CD14-positive monocyte (primary cell): ENCODE measurements at regions not wholly inside any gene's neighbourhood (a gene's known extent, or its start where the extent isn't known, plus 50 kb on each side); places are given as distances from the start of the nearest gene placed in this dataset.

Experiments used
- DNase-seq, 3 donors: peaks; one replicate each; pipeline ENCODE4 v3.0.0-alpha.2; 2011 to 2022
- H2AFZ ChIP-seq: 2 replicates; pipeline ENCODE4 v1.6.0; 2012; ENCODE audit warnings: mild to moderate bottlenecking, low read depth, low read length, inconsistent platforms; ENCODE audit not compliant: insufficient read depth, poor library complexity, severe bottlenecking
- H3K27ac ChIP-seq, 2 donors: 1 replicate in 1 of 2; 2 replicates in 1 of 2; pipeline ENCODE4 v1.5.1; 2012 to 2013; ENCODE audit warnings: low read length in 2 of 2, control low read depth in 1 of 2, inconsistent platforms in 1 of 2, low read depth in 1 of 2, mild to moderate bottlenecking in 1 of 2
- H3K27me3 ChIP-seq, 2 donors: one replicate each; pipeline versions ENCODE4 v1.6.0 to v1.6.1; 2011 to 2013; ENCODE audit warnings: low read length in 2 of 2; ENCODE audit not compliant: control insufficient read depth in 2 of 2, insufficient read depth in 2 of 2
- H3K36me3 ChIP-seq, 2 donors: replicated peaks in 1 of 2; 1 replicate in 1 of 2; 2 replicates in 1 of 2; pipeline versions ENCODE4 v1.5.1 to v1.6.1; 2012 to 2013; ENCODE audit warnings: low read length in 2 of 2, control low read depth in 1 of 2, inconsistent platforms in 1 of 2, mild to moderate bottlenecking in 1 of 2; ENCODE audit not compliant: insufficient read depth in 2 of 2, control insufficient read depth in 1 of 2
- H3K4me1 ChIP-seq, 2 donors: 1 replicate in 1 of 2; 2 replicates in 1 of 2; pipeline versions ENCODE4 v1.5.1 to v1.6.1; 2012 to 2013; ENCODE audit warnings: low read length in 2 of 2, control low read depth in 1 of 2, inconsistent platforms in 1 of 2, mild to moderate bottlenecking in 1 of 2, moderate library complexity in 1 of 2; ENCODE audit not compliant: insufficient read depth in 2 of 2, control insufficient read depth in 1 of 2
- H3K4me2 ChIP-seq: replicated peaks from 2 replicates; pipeline ENCODE3; 2012; ENCODE audit warnings: low read length, moderate library complexity, mild to moderate bottlenecking; ENCODE audit not compliant: poor library complexity, severe bottlenecking; ENCODE audit errors: extremely low read depth
- H3K4me3 ChIP-seq, 3 experiments: fragments of 200-600 bp in 1 of 3; sonication (generic) in 1 of 3; replicated peaks in 1 of 3; 1 replicate in 2 of 3; 2 replicates in 1 of 3; pipeline ENCODE4 v1.5.1; 2011 to 2013; ENCODE audit warnings: low read length in 3 of 3, mild to moderate bottlenecking in 3 of 3, control low read depth in 2 of 3, low read depth in 2 of 3, inconsistent platforms in 1 of 3, moderate library complexity in 1 of 3
- H3K79me2 ChIP-seq: 2 replicates; pipeline ENCODE4 v1.6.0; 2012; ENCODE audit warnings: mild to moderate bottlenecking, control low read depth, inconsistent platforms, low read length, moderate library complexity; ENCODE audit not compliant: insufficient read depth
- H3K9ac ChIP-seq: 2 replicates; pipeline ENCODE4 v1.6.0; 2017; ENCODE audit warnings: low read length, mild to moderate bottlenecking; ENCODE audit not compliant: insufficient read depth, poor library complexity, severe bottlenecking
- H3K9me3 ChIP-seq, 2 donors: replicated peaks in 1 of 2; 1 replicate in 1 of 2; 2 replicates in 1 of 2; pipeline versions ENCODE4 v1.5.1 to v1.6.1; 2012 to 2013; ENCODE audit warnings: low read length in 2 of 2, control low read depth in 1 of 2; ENCODE audit not compliant: control insufficient read depth in 1 of 2, insufficient read depth in 1 of 2
- H4K20me1 ChIP-seq: 2 replicates; pipeline ENCODE4 v1.6.0; 2012; ENCODE audit warnings: mild to moderate bottlenecking, low read length, control low read depth, moderate library complexity; ENCODE audit not compliant: insufficient read depth
- H3K27ac Mint-ChIP-seq, 7 donors: one replicate each; pipeline ENCODE4 v1.8.0; 2020; ENCODE audit warnings: mild to moderate bottlenecking in 7 of 7, mixed read lengths in 7 of 7, moderate library complexity in 6 of 7, inconsistent platforms in 2 of 7
- H3K27me3 Mint-ChIP-seq, 3 donors: one replicate each; pipeline ENCODE4 v1.8.0; 2021 to 2022; ENCODE audit warnings: low read depth in 3 of 3, mild to moderate bottlenecking in 3 of 3, mixed read lengths in 3 of 3, moderate library complexity in 3 of 3, inconsistent platforms in 1 of 3
- H3K36me3 Mint-ChIP-seq, 2 donors: one replicate each; pipeline ENCODE4 v1.8.0; 2020; ENCODE audit warnings: mixed read lengths in 2 of 2, inconsistent platforms in 1 of 2, mild to moderate bottlenecking in 1 of 2
- H3K4me1 Mint-ChIP-seq: one replicate; pipeline ENCODE4 v1.8.0; 2020; ENCODE audit warnings: mild to moderate bottlenecking, mixed read lengths
- H3K4me3 Mint-ChIP-seq, 2 donors: one replicate each; pipeline ENCODE4 v1.8.0; 2020; ENCODE audit warnings: mild to moderate bottlenecking in 2 of 2, mixed read lengths in 2 of 2, moderate library complexity in 1 of 2
- H3K9me3 Mint-ChIP-seq, 7 donors: one replicate each; pipeline ENCODE4 v1.8.0; 2020 to 2022; ENCODE audit warnings: mixed read lengths in 7 of 7, mild to moderate bottlenecking in 6 of 7, moderate library complexity in 6 of 7, inconsistent platforms in 2 of 7
- CTCF ChIP-seq: fragments of 200-600 bp; IDR thresholded peaks from one replicate; pipeline ENCODE4 v1.8.0; 2022; ENCODE audit warnings: antibody characterized with exemption, mild to moderate bottlenecking
- WGBS: methylation state at CpG from one replicate; pipeline ENCODE4 v1.1.5; 2013; ENCODE audit warnings: missing lambda C conversion rate; ENCODE audit not compliant: insufficient coverage; 5-methylcytosine and 5-hydroxymethylcytosine counted together
- intact Hi-C, 2 donors: fragments of 100-400 bp; cut with micrococcal nuclease; formaldehyde crosslinking; loops; one replicate each; pipeline versions ENCODE4 v1.15.0 to v1.15.1; 2023

- TF ChIP-seq CTCF = no peak
- H3K27ac Mint-ChIP-seq = no peak overlapping the region
- no peak overlapping the region for H3K4me2 ChIP-seq
- WGBS = 80% methylated on average over 1 of the region's 3 CpGs
- H3K27me3 Mint-ChIP-seq = peaks cover 0 to 3% (median 0%) of the 10 kb centered on the region in 3 donors
- no peaks in the 10 kb centered on the region for H4K20me1 ChIP-seq
- no peaks in the 10 kb centered on the region for H3K4me1 Mint-ChIP-seq
- no peak overlapping the region for H3K4me3 Mint-ChIP-seq
- no peaks in the 10 kb centered on the region for H3K36me3 Mint-ChIP-seq
- H3K9ac ChIP-seq = no peak overlapping the region
- intact Hi-C loops = no loop called here
- H3K9me3 Mint-ChIP-seq = peaks cover 0 to 3% (median 2%) of the 10 kb centered on the region in 7 donors
- H3K27me3 ChIP-seq = no peaks in the 10 kb centered on the region
- H2AFZ ChIP-seq = no peak overlapping the region
- no peaks in the 10 kb centered on the region for H3K9me3 ChIP-seq
- no peak for DNase-seq
- no peaks in the 10 kb centered on the region for H3K79me2 ChIP-seq
- H3K27ac ChIP-seq = no peak overlapping the region
- no peak overlapping the region for H3K4me3 ChIP-seq
- no peaks in the 10 kb centered on the region for H3K4me1 ChIP-seq
- H3K36me3 ChIP-seq = no peaks in the 10 kb centered on the region
Observed at GRCh38 chr7:96636979-96637378, 72.7 kb downstream of the SEM1 start.

GRCh38 chr7:96636342-96636860 is 73.2 kb downstream of the SEM1 start:
- Mint-ChIP-seq H3K27ac (no peak overlapping the region), H3K9me3 (peaks cover 0 to 4% (median 2%) of the 10 kb centered on the region in 7 donors), H3K36me3 (no peaks in the 10 kb centered on the region), H3K27me3 (peaks cover 0 to 3% (median 0%) of the 10 kb centered on the region in 3 donors), H3K4me1 (no peaks in the 10 kb centered on the region), H3K4me3 (no peak overlapping the region)
- Histone ChIP-seq H3K27me3 (no peaks in the 10 kb centered on the region), H4K20me1 (no peaks in the 10 kb centered on the region), H2AFZ (no peak overlapping the region), H3K9me3 (no peaks in the 10 kb centered on the region), H3K4me3 (no peak overlapping the region), H3K36me3 (no peaks in the 10 kb centered on the region), H3K9ac (no peak overlapping the region), H3K4me1 (no peaks in the 10 kb centered on the region), H3K4me2 (no peak overlapping the region), H3K79me2 (no peaks in the 10 kb centered on the region), H3K27ac (no peak overlapping the region)
- DNase-seq = no peak
- intact Hi-C loops = no loop called here
- no peak for TF ChIP-seq CTCF
- 40% methylated on average over 1 of the region's 1 CpG for WGBS
